Spleen (tissue), 11 donors: ENCODE measurements at regions not wholly inside any gene's neighbourhood (a gene's known extent, or its start where the extent isn't known, plus 50 kb on each side); places are given as distances from the start of the nearest gene placed in this dataset.
A peak's percentile ranks its signal among the peaks of the same experiment; 100 is the strongest.

Source experiments
- DNase-seq: peaks from one replicate; pipeline ENCODE4 v3.0.0-alpha.2; 2020
- H3K27ac ChIP-seq, 8 donors: fragments of 200-600 bp; sonication (generic) in 7 of 8; 1 replicate in 4 of 8; 2 replicates in 4 of 8; pipeline versions ENCODE4 v1.5.0 to v1.8.0; 2016 to 2021; ENCODE audit warnings: inconsistent platforms in 4 of 8, mild to moderate bottlenecking in 4 of 8, moderate library complexity in 1 of 8
- H3K27me3 ChIP-seq, 7 donors: fragments of 200-600 bp; sonication (generic) in 6 of 7; replicated peaks in 1 of 7; 1 replicate in 4 of 7; 2 replicates in 3 of 7; pipeline versions ENCODE4 v1.5.0 to v1.8.0; 2016 to 2021; ENCODE audit warnings: inconsistent platforms in 3 of 7, mild to moderate bottlenecking in 1 of 7
- H3K36me3 ChIP-seq, 6 donors: fragments of 200-600 bp; sonication (generic) in 5 of 6; 1 replicate in 4 of 6; 2 replicates in 2 of 6; pipeline versions ENCODE4 v1.5.0 to v1.8.0; 2016 to 2021; ENCODE audit warnings: inconsistent platforms in 2 of 6
- H3K4me1 ChIP-seq, 6 donors: fragments of 200-600 bp; sonication (generic) in 5 of 6; 1 replicate in 3 of 6; 2 replicates in 3 of 6; pipeline versions ENCODE4 v1.5.0 to v1.8.0; 2016 to 2021; ENCODE audit warnings: inconsistent platforms in 3 of 6
- H3K4me3 ChIP-seq, 8 donors: fragments of 200-600 bp; sonication (generic) in 7 of 8; 1 replicate in 4 of 8; 2 replicates in 4 of 8; pipeline versions ENCODE4 v1.5.0 to v1.8.0; 2016 to 2021; ENCODE audit warnings: inconsistent platforms in 4 of 8, mild to moderate bottlenecking in 4 of 8, moderate library complexity in 2 of 8
- H3K9me3 ChIP-seq, 8 donors: fragments of 200-600 bp; sonication (generic) in 7 of 8; 1 replicate in 4 of 8; 2 replicates in 4 of 8; pipeline versions ENCODE4 v1.5.0 to v1.8.0; 2016 to 2021; ENCODE audit warnings: inconsistent platforms in 4 of 8
- CTCF ChIP-seq, 11 experiments: fragments of 200-600 bp in 7 of 11; fragments of 450-650 bp in 4 of 11; sonication (generic) in 4 of 11; IDR thresholded peaks in 8 of 11; conservative IDR thresholded peaks in 3 of 11; 1 replicate in 7 of 11; 2 replicates in 4 of 11; pipeline versions ENCODE4 v1.4.0 to v1.8.0; 2016 to 2021; ENCODE audit warnings: antibody characterized with exemption in 11 of 11, inconsistent platforms in 4 of 11, mild to moderate bottlenecking in 1 of 11
- POLR2A ChIP-seq, 3 donors: fragments of 450-650 bp; IDR thresholded peaks; one replicate each; pipeline ENCODE4 v1.5.1; 2017; ENCODE audit warnings: antibody characterized with exemption in 3 of 3, mild to moderate bottlenecking in 1 of 3
- POLR2AphosphoS5 ChIP-seq, 3 donors: sonication (generic); formaldehyde crosslinking; IDR thresholded peaks; one replicate each; pipeline ENCODE4 v1.5.1; 2017; ENCODE audit warnings: antibody characterized with exemption in 3 of 3
- WGBS, 5 donors: extraction: QIAGEN DNeasy Blood & Tissue Kit in 3 of 5; methylation state at CpG; one replicate each; pipeline versions ENCODE4 v1.1.5 to v1.1.7; 2013 to 2018; 5-methylcytosine and 5-hydroxymethylcytosine counted together
- intact Hi-C: fragments of 100-400 bp; cut with DNase I; formaldehyde crosslinking; loops from one replicate; pipeline ENCODE4 v1.15.0; 2023; ENCODE audit warnings: low total_unique reads
- donor health status: healthy with polysubstance abuse.
- donor health status: DM: no; HTN: no; CAD: no; lungs with moderate emphysema.
- donor health status: DM: no; HTN: no; CAD: no.
- donor health status: Bipolar disorder and iron deficiency.
- donor health status: healthy.
- donor health status: DM: no; HTN: no; CAD: no.
- donor health status: DM: yes; HTN: yes; CAD: no.

GRCh38 chr9:2955575-2955974, 111.7 kb upstream of the PUM3 start:
- H3K9me3 ChIP-seq, result no peaks in the 10 kb centered on the region
- H3K27me3 ChIP-seq, result peaks cover 0 to 12% (median 0%) of the 10 kb centered on the region in 7 donors
- no peak for DNase-seq
- H3K4me1 ChIP-seq, result no peaks in the 10 kb centered on the region
- H3K4me3 ChIP-seq, result no peak overlapping the region
- H3K27ac ChIP-seq, result no peak overlapping the region
- WGBS, 5 donors, result 48 to 65% (median 61%) methylated on average over 2 of the region's 2 CpGs
- H3K36me3 ChIP-seq, result no peaks in the 10 kb centered on the region
- intact Hi-C loops, result no loop called here
- TF ChIP-seq POLR2A (IDR thresholded peaks at IDR 0.05) (no peak), CTCF (IDR thresholded peaks at IDR 0.05 in 8 of 11, conservative IDR thresholded peaks at IDR 0.05 in 3 of 11) (no peak), POLR2AphosphoS5 (IDR thresholded peaks at IDR 0.05) (no peak)

GRCh38 chr9:2939368-2939767, 95.5 kb upstream of the PUM3 start:
- DNase-seq, result no peak
- no peaks in the 10 kb centered on the region for H3K4me1 ChIP-seq
- TF ChIP-seq CTCF (IDR thresholded peaks at IDR 0.05 in 8 of 11, conservative IDR thresholded peaks at IDR 0.05 in 3 of 11) (no peak), POLR2AphosphoS5 (IDR thresholded peaks at IDR 0.05) (no peak), POLR2A (IDR thresholded peaks at IDR 0.05) (no peak)
- no peak overlapping the region for H3K27ac ChIP-seq
- WGBS, 5 donors, result 78 to 100% (median 93%) methylated on average over 1 of the region's 1 CpG
- H3K9me3 ChIP-seq, result no peaks in the 10 kb centered on the region
- peaks cover 0 to 4% (median 0%) of the 10 kb centered on the region in 7 donors for H3K27me3 ChIP-seq
- intact Hi-C loops, result no loop called here
- H3K4me3 ChIP-seq, result no peak overlapping the region
- no peaks in the 10 kb centered on the region for H3K36me3 ChIP-seq

GRCh38 chr9:2936221-2936620, 92.3 kb upstream of the PUM3 start:
- 0 to 100% (median 76%) methylated on average over 1 of the region's 1 CpG for WGBS, 5 donors
- H3K9me3 ChIP-seq, result peaks cover 0 to 10% (median 0%) of the 10 kb centered on the region in 8 donors
- peaks cover 0 to 4% (median 0%) of the 10 kb centered on the region in 7 donors for H3K27me3 ChIP-seq
- DNase-seq, result no peak
- no peaks in the 10 kb centered on the region for H3K36me3 ChIP-seq
- H3K27ac ChIP-seq, result no peak overlapping the region
- no peaks in the 10 kb centered on the region for H3K4me1 ChIP-seq
- no peak overlapping the region for H3K4me3 ChIP-seq
- TF ChIP-seq CTCF (IDR thresholded peaks at IDR 0.05 in 8 of 11, conservative IDR thresholded peaks at IDR 0.05 in 3 of 11), result no peak
- TF ChIP-seq POLR2A (IDR thresholded peaks at IDR 0.05), result no peak
- no peak for TF ChIP-seq POLR2AphosphoS5 (IDR thresholded peaks at IDR 0.05)
- intact Hi-C loops, result no loop called here

- no peaks in the 10 kb centered on the region for H3K36me3 ChIP-seq
- H3K9me3 ChIP-seq, result peaks cover 0 to 10% (median 0%) of the 10 kb centered on the region in 8 donors
- no peaks in the 10 kb centered on the region for H3K4me1 ChIP-seq
- peak; percentile 65 for DNase-seq
- intact Hi-C loops, result no loop called here
- WGBS, 5 donors, result 85 to 95% (median 94%) methylated on average over 5 to 7 of the region's 7 CpGs
- no peak for TF ChIP-seq CTCF (IDR thresholded peaks at IDR 0.05 in 8 of 11, conservative IDR thresholded peaks at IDR 0.05 in 3 of 11)
- no peak for TF ChIP-seq POLR2AphosphoS5 (IDR thresholded peaks at IDR 0.05)
- TF ChIP-seq POLR2A (IDR thresholded peaks at IDR 0.05), result no peak
- H3K4me3 ChIP-seq, result no peak overlapping the region
- H3K27me3 ChIP-seq, result peaks cover 0 to 4% (median 0%) of the 10 kb centered on the region in 7 donors
- H3K27ac ChIP-seq, result no peak overlapping the region
These were observed 91.0 kb upstream of the PUM3 start for GRCh38 chr9:2934883-2935282.
